ENCODE measurements at regions not wholly inside any gene's neighbourhood (a gene's known extent, or its start where the extent isn't known, plus 50 kb on each side); places are given as distances from the start of the nearest gene placed in this dataset.

GRCh38 chr5:117286813-117287212 is 712.2 kb upstream of the SEMA6A start:
- TF ChIP-seq CTCF (IDR thresholded peaks at IDR 0.05; ENCODE audit: insufficient read depth, low read length, poor library complexity, severe bottlenecking): no peak
- DNase-seq (ENCODE audit: low read depth): no peak

DNA sequence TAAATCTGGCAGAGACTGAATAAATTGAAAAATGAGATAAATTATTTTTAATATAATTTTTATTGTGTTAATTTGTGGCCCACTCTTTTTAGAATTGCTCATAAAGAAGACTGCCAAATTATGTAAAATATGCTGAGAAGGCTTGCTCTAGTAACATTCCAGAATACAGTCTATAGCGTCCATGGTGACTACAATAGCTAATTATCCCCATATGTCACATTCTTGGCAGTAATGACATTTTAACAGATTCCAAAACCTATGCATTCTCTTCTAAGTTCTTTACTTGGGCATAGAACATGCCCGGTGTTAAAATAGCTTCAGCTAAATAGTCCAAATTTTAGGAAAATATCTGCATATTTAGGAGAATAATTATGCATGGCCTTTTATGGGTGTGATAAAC is 697.0 kb upstream of the SEMA6A start:
- DNase-seq (ENCODE audit: low read depth): no peak
- no peaks in the 10 kb centered on the region for H3K27me3 ChIP-seq (ENCODE audit: control insufficient read depth, insufficient read depth, low read length)
- H3K36me3 ChIP-seq (ENCODE audit: control insufficient read depth, insufficient read depth, low read length): no peaks in the 10 kb centered on the region
- H3K4me3 ChIP-seq (ENCODE audit: low read depth, low read length): no peak overlapping the region
- no peak for TF ChIP-seq CTCF (IDR thresholded peaks at IDR 0.05; ENCODE audit: insufficient read depth, low read length, poor library complexity, severe bottlenecking)

More at GRCh38 chr5:117286813-117287212, 712.2 kb upstream of the SEMA6A start:
- H3K27me3 ChIP-seq (ENCODE audit: control insufficient read depth, insufficient read depth, low read length): no peaks in the 10 kb centered on the region
- H3K36me3 ChIP-seq (ENCODE audit: control insufficient read depth, insufficient read depth, low read length): no peaks in the 10 kb centered on the region
- H3K4me3 ChIP-seq (ENCODE audit: low read depth, low read length): no peak overlapping the region

- no peaks in the 10 kb centered on the region for H3K36me3 ChIP-seq (ENCODE audit: control insufficient read depth, insufficient read depth, low read length)
- no peak for TF ChIP-seq CTCF (IDR thresholded peaks at IDR 0.05; ENCODE audit: insufficient read depth, low read length, poor library complexity, severe bottlenecking)
- DNase-seq (ENCODE audit: low read depth): no peak
These were observed 691.7 kb upstream of the SEMA6A start for GRCh38 chr5:117266280-117266679.

DNA sequence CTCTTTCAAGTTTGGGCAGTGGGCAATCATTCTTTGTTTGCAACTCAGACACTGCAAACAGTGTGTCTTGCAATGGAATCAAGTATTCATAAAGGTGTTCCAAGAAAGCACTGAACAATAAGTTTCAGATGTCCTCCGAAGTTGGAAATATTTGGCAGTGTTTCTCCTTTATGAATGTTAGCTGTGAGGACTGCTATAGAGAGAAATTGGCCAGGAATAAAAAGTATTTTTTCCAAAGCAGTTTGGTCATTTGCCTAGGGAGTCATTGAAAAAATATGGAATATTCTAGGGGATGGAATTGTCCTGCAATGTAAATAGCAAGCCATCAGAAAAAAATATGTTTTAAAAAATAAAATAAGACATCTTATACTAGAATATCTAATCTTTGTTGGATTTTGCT is 688.6 kb upstream of the SEMA6A start:
- DNase-seq (ENCODE audit: low read depth): no peak
- Histone ChIP-seq H3K36me3 (ENCODE audit: control insufficient read depth, insufficient read depth, low read length) (no peaks in the 10 kb centered on the region), H3K27me3 (ENCODE audit: control insufficient read depth, insufficient read depth, low read length) (no peaks in the 10 kb centered on the region), H3K4me3 (ENCODE audit: low read depth, low read length) (no peak overlapping the region)
- no peak for TF ChIP-seq CTCF (IDR thresholded peaks at IDR 0.05; ENCODE audit: insufficient read depth, low read length, poor library complexity, severe bottlenecking)

More at GRCh38 chr5:117266280-117266679, 691.7 kb upstream of the SEMA6A start:
- Histone ChIP-seq H3K4me3 (ENCODE audit: low read depth, low read length) (no peak overlapping the region), H3K27me3 (ENCODE audit: control insufficient read depth, insufficient read depth, low read length) (no peaks in the 10 kb centered on the region)

- Histone ChIP-seq H3K4me3 (ENCODE audit: low read depth, low read length) (no peak overlapping the region), H3K36me3 (ENCODE audit: control insufficient read depth, insufficient read depth, low read length) (no peaks in the 10 kb centered on the region), H3K27me3 (ENCODE audit: control insufficient read depth, insufficient read depth, low read length) (no peaks in the 10 kb centered on the region)
- no peak for DNase-seq (ENCODE audit: low read depth)
- TF ChIP-seq CTCF (IDR thresholded peaks at IDR 0.05; ENCODE audit: insufficient read depth, low read length, poor library complexity, severe bottlenecking): no peak
These were observed 688.0 kb upstream of the SEMA6A start for GRCh38 chr5:117262572-117263131.

DNA sequence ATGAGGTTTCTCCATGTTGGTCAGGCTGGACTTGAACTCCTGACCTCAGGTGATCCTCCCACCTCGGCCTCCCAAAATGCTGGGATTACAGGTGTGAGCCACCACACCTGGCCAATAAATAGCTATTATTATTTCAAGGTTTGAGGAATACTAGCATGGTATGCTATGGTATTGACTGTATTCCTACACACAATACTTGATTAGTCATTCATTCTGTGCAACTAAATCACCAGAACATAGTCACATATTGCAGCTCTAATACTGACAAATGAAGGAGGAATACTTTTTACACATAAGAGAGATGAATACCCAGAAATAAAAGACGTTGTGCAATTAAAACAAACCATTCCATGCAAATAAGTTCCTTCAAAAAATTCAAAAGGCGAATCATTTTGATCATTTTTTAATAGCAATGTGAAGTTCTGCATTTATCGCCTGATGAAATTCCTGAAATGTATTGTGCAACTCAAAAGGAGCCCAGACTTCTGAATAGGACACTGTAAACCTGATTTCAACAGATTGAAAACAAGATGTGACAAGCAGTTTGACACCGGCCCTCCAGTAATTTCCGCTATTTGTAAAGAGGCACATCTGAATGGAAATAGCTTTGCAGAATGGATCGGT is 687.4 kb upstream of the SEMA6A start:
- no peak for DNase-seq (ENCODE audit: low read depth)
- Histone ChIP-seq H3K4me3 (ENCODE audit: low read depth, low read length) (no peak overlapping the region), H3K27me3 (ENCODE audit: control insufficient read depth, insufficient read depth, low read length) (no peaks in the 10 kb centered on the region), H3K36me3 (ENCODE audit: control insufficient read depth, insufficient read depth, low read length) (no peaks in the 10 kb centered on the region)
- no peak for TF ChIP-seq CTCF (IDR thresholded peaks at IDR 0.05; ENCODE audit: insufficient read depth, low read length, poor library complexity, severe bottlenecking)

All from kidney epithelial cell (primary cell).